ENCODE measurements at regions not wholly inside any gene's neighbourhood (a gene's known extent, or its start where the extent isn't known, plus 50 kb on each side); places are given as distances from the start of the nearest gene placed in this dataset.

DNA sequence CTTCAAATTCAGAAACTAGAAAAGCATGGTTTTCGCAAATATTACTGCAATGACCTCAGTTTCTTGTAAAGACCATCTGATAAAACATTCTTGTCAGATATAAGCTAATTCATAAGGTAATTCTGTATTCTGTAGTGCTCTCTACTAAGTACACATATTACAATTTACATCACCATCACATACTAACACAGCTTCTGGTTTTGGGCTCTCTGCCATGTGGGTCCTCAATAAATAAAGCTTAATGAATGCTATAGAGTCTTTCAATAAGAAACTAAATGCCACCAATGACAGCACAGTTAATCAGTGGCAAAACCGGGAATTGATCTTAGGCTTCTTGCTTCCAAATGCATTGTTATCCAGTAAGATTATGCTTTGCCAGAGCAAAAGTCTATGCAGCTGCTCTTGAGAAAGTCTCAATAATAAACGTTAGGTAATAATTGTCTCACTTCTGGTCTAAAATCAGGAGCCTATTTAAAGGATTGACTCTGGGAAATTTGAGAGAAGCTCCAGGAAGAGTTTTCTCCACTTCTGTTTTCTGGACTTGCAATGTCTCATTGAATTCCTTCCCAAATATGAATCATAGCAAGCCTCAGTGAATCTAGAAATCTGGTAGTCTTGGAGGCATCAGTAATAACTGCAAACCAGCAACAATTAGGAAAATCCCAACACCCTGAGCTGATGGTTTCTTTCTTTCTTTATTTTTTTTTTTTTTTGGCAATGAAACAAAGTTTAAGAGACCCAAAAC lies 67.9 kb upstream of the RAPGEF4 start:
- no peak overlapping the region for H3K9ac ChIP-seq (ENCODE audit: low read length)
- ChIA-PET RAD21 (ENCODE audit: low non-redundant PET in 1 of 2, low total read pairs in 2 of 2, uncharacterized antibody in 2 of 2, unreplicated experiment in 2 of 2) (no interaction called here), POLR2A (no interaction called here), CTCF (no interaction called here)
- TF ChIP-seq JUND (IDR thresholded peaks at IDR 0.05), result no peak
- TF ChIP-seq TCF7L2 (IDR thresholded peaks at IDR 0.05; ENCODE audit: borderline replicate concordance, extremely low read depth, insufficient read depth, insufficient read length), result no peak
- TF ChIP-seq, protein P1, sequence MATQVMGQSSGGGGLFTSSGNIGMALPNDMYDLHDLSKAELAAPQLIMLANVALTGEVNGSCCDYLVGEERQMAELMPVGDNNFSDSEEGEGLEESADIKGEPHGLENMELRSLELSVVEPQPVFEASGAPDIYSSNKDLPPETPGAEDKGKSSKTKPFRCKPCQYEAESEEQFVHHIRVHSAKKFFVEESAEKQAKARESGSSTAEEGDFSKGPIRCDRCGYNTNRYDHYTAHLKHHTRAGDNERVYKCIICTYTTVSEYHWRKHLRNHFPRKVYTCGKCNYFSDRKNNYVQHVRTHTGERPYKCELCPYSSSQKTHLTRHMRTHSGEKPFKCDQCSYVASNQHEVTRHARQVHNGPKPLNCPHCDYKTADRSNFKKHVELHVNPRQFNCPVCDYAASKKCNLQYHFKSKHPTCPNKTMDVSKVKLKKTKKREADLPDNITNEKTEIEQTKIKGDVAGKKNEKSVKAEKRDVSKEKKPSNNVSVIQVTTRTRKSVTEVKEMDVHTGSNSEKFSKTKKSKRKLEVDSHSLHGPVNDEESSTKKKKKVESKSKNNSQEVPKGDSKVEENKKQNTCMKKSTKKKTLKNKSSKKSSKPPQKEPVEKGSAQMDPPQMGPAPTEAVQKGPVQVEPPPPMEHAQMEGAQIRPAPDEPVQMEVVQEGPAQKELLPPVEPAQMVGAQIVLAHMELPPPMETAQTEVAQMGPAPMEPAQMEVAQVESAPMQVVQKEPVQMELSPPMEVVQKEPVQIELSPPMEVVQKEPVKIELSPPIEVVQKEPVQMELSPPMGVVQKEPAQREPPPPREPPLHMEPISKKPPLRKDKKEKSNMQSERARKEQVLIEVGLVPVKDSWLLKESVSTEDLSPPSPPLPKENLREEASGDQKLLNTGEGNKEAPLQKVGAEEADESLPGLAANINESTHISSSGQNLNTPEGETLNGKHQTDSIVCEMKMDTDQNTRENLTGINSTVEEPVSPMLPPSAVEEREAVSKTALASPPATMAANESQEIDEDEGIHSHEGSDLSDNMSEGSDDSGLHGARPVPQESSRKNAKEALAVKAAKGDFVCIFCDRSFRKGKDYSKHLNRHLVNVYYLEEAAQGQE (IDR thresholded peaks at IDR 0.05; ENCODE audit: low read depth), result no peak
- no peak for TF ChIP-seq SRF (IDR thresholded peaks at IDR 0.05; ENCODE audit: low read depth)
- TF ChIP-seq, protein P2, sequence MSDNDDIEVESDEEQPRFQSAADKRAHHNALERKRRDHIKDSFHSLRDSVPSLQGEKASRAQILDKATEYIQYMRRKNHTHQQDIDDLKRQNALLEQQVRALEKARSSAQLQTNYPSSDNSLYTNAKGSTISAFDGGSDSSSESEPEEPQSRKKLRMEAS (IDR thresholded peaks at IDR 0.05), result no peak
- TF ChIP-seq POLR2AphosphoS5 (IDR thresholded peaks at IDR 0.05; ENCODE audit: low read depth, low read length), result no peak
- TF ChIP-seq SIN3A (IDR thresholded peaks at IDR 0.05; ENCODE audit: low read depth), result no peak
- TF ChIP-seq, protein P3, sequence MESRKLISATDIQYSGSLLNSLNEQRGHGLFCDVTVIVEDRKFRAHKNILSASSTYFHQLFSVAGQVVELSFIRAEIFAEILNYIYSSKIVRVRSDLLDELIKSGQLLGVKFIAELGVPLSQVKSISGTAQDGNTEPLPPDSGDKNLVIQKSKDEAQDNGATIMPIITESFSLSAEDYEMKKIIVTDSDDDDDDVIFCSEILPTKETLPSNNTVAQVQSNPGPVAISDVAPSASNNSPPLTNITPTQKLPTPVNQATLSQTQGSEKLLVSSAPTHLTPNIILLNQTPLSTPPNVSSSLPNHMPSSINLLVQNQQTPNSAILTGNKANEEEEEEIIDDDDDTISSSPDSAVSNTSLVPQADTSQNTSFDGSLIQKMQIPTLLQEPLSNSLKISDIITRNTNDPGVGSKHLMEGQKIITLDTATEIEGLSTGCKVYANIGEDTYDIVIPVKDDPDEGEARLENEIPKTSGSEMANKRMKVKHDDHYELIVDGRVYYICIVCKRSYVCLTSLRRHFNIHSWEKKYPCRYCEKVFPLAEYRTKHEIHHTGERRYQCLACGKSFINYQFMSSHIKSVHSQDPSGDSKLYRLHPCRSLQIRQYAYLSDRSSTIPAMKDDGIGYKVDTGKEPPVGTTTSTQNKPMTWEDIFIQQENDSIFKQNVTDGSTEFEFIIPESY (IDR thresholded peaks at IDR 0.05; ENCODE audit: extremely low read depth, insufficient replicate concordance, low read length), result no peak
- TF ChIP-seq ELF1 (IDR thresholded peaks at IDR 0.05; ENCODE audit: borderline replicate concordance, low read depth), result no peak
- TF ChIP-seq YY1 (IDR thresholded peaks at IDR 0.05; ENCODE audit: extremely low read depth, insufficient replicate concordance, low read depth, low read length), result no peak
- TF ChIP-seq, protein P4, sequence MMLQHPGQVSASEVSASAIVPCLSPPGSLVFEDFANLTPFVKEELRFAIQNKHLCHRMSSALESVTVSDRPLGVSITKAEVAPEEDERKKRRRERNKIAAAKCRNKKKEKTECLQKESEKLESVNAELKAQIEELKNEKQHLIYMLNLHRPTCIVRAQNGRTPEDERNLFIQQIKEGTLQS (IDR thresholded peaks at IDR 0.05), result no peak
- no peak for TF ChIP-seq RAD21 (IDR thresholded peaks at IDR 0.05; ENCODE audit: low read depth)
- TF ChIP-seq EZH2phosphoT487 (IDR thresholded peaks at IDR 0.05; ENCODE audit: borderline replicate concordance), result no peak
- TF ChIP-seq, protein P5, sequence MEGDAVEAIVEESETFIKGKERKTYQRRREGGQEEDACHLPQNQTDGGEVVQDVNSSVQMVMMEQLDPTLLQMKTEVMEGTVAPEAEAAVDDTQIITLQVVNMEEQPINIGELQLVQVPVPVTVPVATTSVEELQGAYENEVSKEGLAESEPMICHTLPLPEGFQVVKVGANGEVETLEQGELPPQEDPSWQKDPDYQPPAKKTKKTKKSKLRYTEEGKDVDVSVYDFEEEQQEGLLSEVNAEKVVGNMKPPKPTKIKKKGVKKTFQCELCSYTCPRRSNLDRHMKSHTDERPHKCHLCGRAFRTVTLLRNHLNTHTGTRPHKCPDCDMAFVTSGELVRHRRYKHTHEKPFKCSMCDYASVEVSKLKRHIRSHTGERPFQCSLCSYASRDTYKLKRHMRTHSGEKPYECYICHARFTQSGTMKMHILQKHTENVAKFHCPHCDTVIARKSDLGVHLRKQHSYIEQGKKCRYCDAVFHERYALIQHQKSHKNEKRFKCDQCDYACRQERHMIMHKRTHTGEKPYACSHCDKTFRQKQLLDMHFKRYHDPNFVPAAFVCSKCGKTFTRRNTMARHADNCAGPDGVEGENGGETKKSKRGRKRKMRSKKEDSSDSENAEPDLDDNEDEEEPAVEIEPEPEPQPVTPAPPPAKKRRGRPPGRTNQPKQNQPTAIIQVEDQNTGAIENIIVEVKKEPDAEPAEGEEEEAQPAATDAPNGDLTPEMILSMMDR (IDR thresholded peaks at IDR 0.05 in 2 of 3, conservative IDR thresholded peaks at IDR 0.05 in 1 of 3; ENCODE audit: borderline replicate concordance in 1 of 3, insufficient read depth in 1 of 3, low read depth in 2 of 3, low read length in 2 of 3), result no peak
- no peak for TF ChIP-seq CBX3 (IDR thresholded peaks at IDR 0.05; ENCODE audit: low read depth)
- no peak for TF ChIP-seq ZNF274 (IDR thresholded peaks at IDR 0.05; ENCODE audit: low read depth, low read length)
- no peak for TF ChIP-seq FOSL1 (IDR thresholded peaks at IDR 0.05; ENCODE audit: low read depth)
- TF ChIP-seq EZH2 (IDR thresholded peaks at IDR 0.05), result no peak
- TF ChIP-seq ZFX (IDR thresholded peaks at IDR 0.05), result no peak
- no peak for ATAC-seq
- H3K4me2 ChIP-seq (ENCODE audit: low read length), result no peak overlapping the region
- no peaks in the 10 kb centered on the region for H3K4me1 ChIP-seq (ENCODE audit: control insufficient read depth in 1 of 2, insufficient read depth in 2 of 2, low read length in 2 of 2)
- H3K27ac ChIP-seq (ENCODE audit: low read depth, low read length), result no peak overlapping the region
- H3K4me3 ChIP-seq (replicated peaks in 1 of 2; ENCODE audit: low read depth in 1 of 2, low read length in 2 of 2), result no peak overlapping the region
- H2AFZ ChIP-seq (ENCODE audit: low read depth, low read length, poor library complexity, severe bottlenecking), result no peak overlapping the region
- no peaks in the 10 kb centered on the region for H3K9me2 ChIP-seq (ENCODE audit: insufficient read depth)
- no peaks in the 10 kb centered on the region for H3K79me2 ChIP-seq (ENCODE audit: insufficient read depth, low read length)
- no peak for DNase-seq (ENCODE audit: low read depth, low spot score)
- H3K27me3 ChIP-seq (ENCODE audit: insufficient read depth, low read length), result no peaks in the 10 kb centered on the region
- intact Hi-C loops (cut with micrococcal nuclease), result no loop called here
- BruUV-seq (replicated peaks), result no TSS peak
- H3K9me3 ChIP-seq (ENCODE audit: control insufficient read depth in 1 of 2, insufficient read depth in 1 of 2, low read depth in 1 of 2, low read length in 2 of 2), result peaks cover 0 to 10% of the 10 kb centered on the region in 2 experiments; a peak in 1 of 4 replicates
- H3K36me3 ChIP-seq (ENCODE audit: control insufficient read depth in 1 of 2, insufficient read depth in 2 of 2, low read length in 2 of 2), result no peaks in the 10 kb centered on the region
- no peaks in the 10 kb centered on the region for H4K20me1 ChIP-seq (ENCODE audit: insufficient read depth)

All from HCT116 (cell line).